ENCODE measurements at regions not wholly inside any gene's neighbourhood (a gene's known extent, or its start where the extent isn't known, plus 50 kb on each side); places are given as distances from the start of the nearest gene placed in this dataset.

- TF ChIP-seq CTCF (IDR thresholded peaks at IDR 0.05) (no peak), POLR2A (IDR thresholded peaks at IDR 0.05) (no peak), POLR2AphosphoS5 (IDR thresholded peaks at IDR 0.05) (no peak)
Observed at GRCh38 chr13:48851707-48852106, 124.0 kb upstream of the FNDC3A start.
